HUES6 (cell line): ENCODE measurements at regions not wholly inside any gene's neighbourhood (a gene's known extent, or its start where the extent isn't known, plus 50 kb on each side); places are given as distances from the start of the nearest gene placed in this dataset.

ENCODE experiments used
- H3K27ac ChIP-seq: 2 replicates; pipeline ENCODE4 v1.7.0; 2013; ENCODE audit warnings: low read depth, mild to moderate bottlenecking, low read length, inconsistent platforms
- H3K27me3 ChIP-seq: 2 replicates; pipeline ENCODE4 v1.6.1; 2013; ENCODE audit warnings: low read length; ENCODE audit not compliant: control insufficient read depth, insufficient read depth
- H3K36me3 ChIP-seq: 2 replicates; pipeline ENCODE4 v1.6.1; 2013; ENCODE audit warnings: low read length; ENCODE audit not compliant: control insufficient read depth, insufficient read depth
- H3K4me1 ChIP-seq: 2 replicates; pipeline ENCODE4 v1.6.1; 2013; ENCODE audit warnings: low read length; ENCODE audit not compliant: control insufficient read depth, insufficient read depth
- H3K4me3 ChIP-seq: 2 replicates; pipeline ENCODE4 v1.5.1; 2013; ENCODE audit warnings: low read depth, low read length
- H3K9ac ChIP-seq: one replicate; pipeline ENCODE4 v1.6.1; 2013; ENCODE audit warnings: mild to moderate bottlenecking, low read length
- H3K9me3 ChIP-seq: 2 replicates; pipeline ENCODE4 v1.6.1; 2013; ENCODE audit warnings: low read depth, low read length; ENCODE audit not compliant: control insufficient read depth, insufficient read depth

DNA sequence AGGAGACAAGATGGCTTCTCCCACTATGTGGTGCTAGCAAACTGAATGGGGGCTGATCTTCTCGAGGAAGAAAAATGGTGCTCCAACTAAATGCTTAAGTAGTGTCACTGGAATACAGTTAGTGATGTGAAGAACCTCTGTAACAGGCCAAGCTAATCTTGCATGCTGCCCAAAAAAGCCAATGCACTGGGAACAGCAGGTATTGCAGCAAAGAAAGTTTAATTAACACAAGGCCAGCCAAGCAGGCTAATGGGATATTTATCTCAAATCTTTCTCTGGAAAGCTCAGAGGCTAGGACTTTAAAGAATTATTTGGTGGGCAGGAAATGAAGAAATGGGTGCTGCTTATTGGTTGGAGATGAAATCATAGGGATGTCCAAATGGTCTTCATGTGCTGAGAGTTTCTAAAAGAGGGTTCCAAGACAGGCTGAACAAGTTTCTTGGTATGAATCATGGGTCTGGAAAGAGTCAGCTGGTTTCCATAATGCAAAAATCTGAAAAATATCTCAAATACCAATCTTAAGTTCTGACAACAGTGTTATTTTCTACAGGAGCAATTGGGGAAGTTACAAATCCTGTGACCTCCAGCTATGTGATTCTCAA lies 1550.5 kb downstream of the SLITRK5 start:
- Histone ChIP-seq H3K4me1 (no peaks in the 10 kb centered on the region), H3K36me3 (no peaks in the 10 kb centered on the region), H3K4me3 (no peak overlapping the region), H3K27ac (no peak overlapping the region), H3K9me3 (peaks cover 17% of the 10 kb centered on the region), H3K27me3 (no peaks in the 10 kb centered on the region), H3K9ac (no peak overlapping the region)

DNA sequence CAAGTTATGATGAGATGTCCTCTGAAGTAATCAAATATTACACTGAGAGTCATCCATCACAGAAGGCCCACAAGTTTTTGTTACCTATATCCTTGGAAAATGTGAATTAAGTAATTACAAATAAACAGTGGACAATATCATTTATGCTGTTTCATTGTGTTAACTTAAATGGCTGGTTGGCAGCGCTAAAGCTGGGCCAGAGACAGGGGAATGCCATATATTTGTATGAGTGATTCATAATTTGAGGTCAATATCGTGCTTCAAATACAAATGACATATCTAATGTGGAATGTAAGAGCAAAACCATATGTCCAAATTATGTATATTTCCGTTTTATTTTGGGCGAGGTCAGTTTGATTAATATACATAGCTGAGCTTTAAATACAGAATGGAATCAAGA lies 1556.2 kb downstream of the SLITRK5 start:
- Histone ChIP-seq H3K27me3 (no peaks in the 10 kb centered on the region), H3K4me3 (no peak overlapping the region), H3K27ac (no peak overlapping the region), H3K9me3 (peaks cover 3% of the 10 kb centered on the region; the same call in 1 of the 2 replicates), H3K9ac (no peak overlapping the region), H3K4me1 (no peaks in the 10 kb centered on the region), H3K36me3 (no peaks in the 10 kb centered on the region)

DNA sequence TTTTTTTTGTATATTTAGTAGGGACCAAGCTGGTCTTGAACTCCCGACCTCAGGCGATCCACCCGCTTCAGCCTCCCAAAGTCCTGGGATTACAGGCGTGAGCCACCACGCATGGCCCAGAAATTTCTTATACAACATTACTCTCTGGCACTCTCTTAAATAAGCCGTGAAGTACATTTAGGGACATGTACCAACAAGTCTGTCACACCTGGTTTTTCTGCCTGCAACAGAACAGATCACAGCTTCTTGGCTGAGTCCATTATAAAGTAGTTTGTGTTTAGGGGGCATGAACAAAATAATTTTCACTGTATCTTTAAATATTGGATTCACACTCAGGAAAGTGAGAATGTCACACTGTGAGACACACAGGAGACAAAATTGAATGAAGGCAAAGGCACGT lies 1567.3 kb downstream of the SLITRK5 start:
- H3K9me3 ChIP-seq: no peaks in the 10 kb centered on the region
- H3K36me3 ChIP-seq: no peaks in the 10 kb centered on the region
- H3K4me1 ChIP-seq: no peaks in the 10 kb centered on the region
- no peak overlapping the region for H3K9ac ChIP-seq
- H3K4me3 ChIP-seq: no peak overlapping the region
- no peaks in the 10 kb centered on the region for H3K27me3 ChIP-seq
- H3K27ac ChIP-seq: no peak overlapping the region

DNA sequence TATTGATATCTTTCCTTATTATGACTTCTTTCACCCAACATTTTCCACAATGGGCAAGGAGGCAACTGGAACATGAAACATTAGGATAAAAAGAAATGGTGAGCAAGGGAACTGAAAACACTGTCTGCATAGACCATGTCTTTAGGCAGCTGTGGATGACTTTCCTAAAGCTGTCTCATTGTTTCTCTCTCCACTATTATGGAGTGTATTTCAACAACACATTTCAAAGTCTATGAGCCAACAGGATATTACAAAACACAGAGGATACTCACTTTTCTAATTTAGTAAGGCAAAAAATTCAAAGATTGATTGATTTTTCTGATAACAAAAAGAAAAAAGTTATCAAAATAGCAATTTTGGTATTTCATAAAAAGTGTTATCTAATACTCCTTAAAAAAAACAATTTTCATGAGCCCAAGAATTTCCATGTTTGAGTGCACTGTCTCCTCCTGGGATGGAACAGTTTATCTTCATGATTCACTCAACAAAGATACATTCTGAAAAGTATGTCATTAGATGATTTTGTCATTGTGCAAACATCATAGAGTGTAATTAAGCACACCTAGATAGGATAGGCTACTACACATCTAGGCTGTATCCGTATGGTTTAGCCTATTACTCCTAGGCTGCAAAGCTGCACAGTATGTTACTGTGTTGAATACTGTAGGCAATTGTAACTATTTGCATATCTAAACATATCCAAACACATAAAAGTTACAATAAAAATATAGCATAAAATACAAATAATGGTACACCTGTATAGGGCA lies 1568.4 kb downstream of the SLITRK5 start:
- Histone ChIP-seq H3K36me3 (no peaks in the 10 kb centered on the region), H3K27ac (no peak overlapping the region), H3K4me3 (no peak overlapping the region), H3K27me3 (no peaks in the 10 kb centered on the region), H3K9ac (no peak overlapping the region), H3K9me3 (no peaks in the 10 kb centered on the region), H3K4me1 (no peaks in the 10 kb centered on the region)

DNA sequence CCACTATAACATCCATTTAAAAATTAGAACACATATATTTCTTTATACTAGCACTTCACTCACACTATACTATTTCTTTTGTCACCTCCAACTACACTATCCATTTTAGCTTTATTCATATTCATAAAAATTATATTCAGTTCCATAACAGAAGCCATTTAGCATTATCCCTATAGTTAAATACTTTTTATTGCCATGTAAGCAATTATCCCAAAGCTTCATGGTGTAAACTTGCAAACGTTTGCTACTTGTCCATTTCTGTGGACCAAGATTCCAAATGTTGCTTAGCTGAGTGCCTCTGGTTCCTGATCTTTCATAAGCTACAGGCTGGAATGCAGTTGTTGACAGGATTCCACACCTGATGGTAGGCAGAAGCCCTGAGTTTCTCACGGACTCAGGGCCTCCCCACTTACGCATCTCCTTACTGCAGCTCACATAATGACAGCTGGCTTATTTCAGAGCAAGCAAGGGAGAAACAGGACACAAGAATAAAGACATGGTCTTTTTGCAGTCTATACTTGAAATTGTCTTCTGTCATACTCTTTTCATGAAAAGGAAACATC lies 1584.8 kb downstream of the SLITRK5 start:
- H3K9me3 ChIP-seq: peaks cover 6% of the 10 kb centered on the region
- no peak overlapping the region for H3K9ac ChIP-seq
- no peak overlapping the region for H3K4me3 ChIP-seq
- no peaks in the 10 kb centered on the region for H3K4me1 ChIP-seq
- no peak overlapping the region for H3K27ac ChIP-seq
- no peaks in the 10 kb centered on the region for H3K27me3 ChIP-seq
- H3K36me3 ChIP-seq: no peaks in the 10 kb centered on the region

DNA sequence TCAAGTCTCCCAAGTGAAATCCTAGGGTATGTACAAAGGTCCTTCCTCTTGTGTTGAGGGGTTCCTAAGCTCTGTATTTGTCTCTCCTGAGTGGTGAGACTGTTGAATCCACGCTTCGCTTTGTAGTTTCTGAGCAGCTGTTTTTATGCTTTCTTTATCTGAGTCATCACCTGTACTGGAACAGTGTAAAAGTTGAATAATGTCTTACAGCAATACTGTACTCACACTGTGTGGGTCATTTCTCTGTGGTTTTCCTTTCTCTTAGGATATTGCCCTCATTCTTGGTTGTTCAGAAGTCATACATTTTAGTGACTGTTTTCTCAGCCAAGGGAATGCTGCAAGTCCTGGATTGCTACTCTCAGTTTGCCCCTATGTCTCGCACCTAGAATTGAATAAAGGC lies 1596.6 kb downstream of the SLITRK5 start:
- Histone ChIP-seq H3K4me1 (no peaks in the 10 kb centered on the region), H3K27me3 (no peaks in the 10 kb centered on the region), H3K9ac (no peak overlapping the region), H3K36me3 (no peaks in the 10 kb centered on the region), H3K27ac (no peak overlapping the region), H3K4me3 (no peak overlapping the region), H3K9me3 (0 out of 2 replicates have a peak, but pooled peaks cover 3% of the 10 kb centered on the region)

DNA sequence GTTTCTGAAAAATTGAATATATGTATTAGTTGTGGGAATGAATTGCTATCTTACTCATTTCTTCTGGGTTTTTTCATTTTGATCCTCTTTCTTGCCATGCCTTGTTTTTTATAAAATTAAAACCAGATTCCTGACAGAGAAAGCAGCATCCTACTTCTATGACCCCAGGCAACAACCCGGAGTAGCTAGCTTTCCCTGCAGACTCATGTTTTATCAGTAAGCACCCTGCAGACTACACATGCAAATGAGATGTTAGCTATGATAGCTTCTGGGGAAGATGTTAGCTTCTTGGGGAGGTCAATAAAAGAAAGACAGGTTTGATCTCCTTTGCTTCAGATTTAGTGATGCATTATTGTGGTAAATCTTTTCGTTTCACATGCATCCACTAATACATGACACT lies 1598.6 kb downstream of the SLITRK5 start:
- H3K27ac ChIP-seq: no peak overlapping the region
- no peak overlapping the region for H3K9ac ChIP-seq
- H3K27me3 ChIP-seq: no peaks in the 10 kb centered on the region
- H3K4me3 ChIP-seq: no peak overlapping the region
- H3K9me3 ChIP-seq: no peaks in the 10 kb centered on the region
- H3K4me1 ChIP-seq: no peaks in the 10 kb centered on the region
- no peaks in the 10 kb centered on the region for H3K36me3 ChIP-seq

DNA sequence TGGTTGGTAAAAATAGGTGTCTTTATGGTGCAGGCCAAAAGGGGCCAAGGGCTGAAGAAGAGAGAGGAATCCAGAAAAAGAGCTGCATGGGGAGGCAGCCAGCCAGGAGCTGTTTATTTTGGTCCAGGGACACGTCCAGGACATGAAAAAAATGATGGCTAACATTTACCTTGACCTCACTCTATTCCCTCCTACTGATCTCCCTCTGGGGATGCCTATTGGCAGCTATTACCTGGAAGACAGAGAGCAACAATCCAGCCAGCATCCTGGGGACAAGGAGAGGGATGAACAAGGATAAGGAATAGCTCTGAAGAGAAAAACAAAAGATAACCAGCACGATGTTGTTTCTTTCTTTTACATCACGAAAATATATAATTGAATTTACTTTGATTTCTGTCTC lies 1599.6 kb downstream of the SLITRK5 start:
- no peak overlapping the region for H3K9ac ChIP-seq
- no peaks in the 10 kb centered on the region for H3K9me3 ChIP-seq
- H3K4me1 ChIP-seq: no peaks in the 10 kb centered on the region

DNA sequence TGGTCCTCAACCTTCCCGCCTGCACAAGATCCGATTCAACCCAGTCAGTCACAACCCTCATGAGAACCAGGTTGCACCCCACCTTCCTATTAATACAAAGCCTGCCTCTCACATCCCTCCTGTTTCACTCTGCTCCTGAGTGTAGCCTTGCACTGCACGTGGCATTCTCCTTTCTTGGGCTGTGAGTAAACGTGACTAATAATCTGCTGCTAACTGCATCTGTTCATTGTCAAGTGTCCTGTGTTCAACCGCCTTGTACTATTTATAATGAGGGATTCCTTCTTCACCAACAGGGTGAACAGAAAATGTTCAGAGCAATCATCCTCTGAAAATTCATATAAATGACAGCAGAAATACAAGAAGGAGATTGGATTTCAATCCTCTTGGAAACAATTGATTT lies 1608.2 kb downstream of the SLITRK5 start:
- H3K4me3 ChIP-seq: no peak overlapping the region
- no peaks in the 10 kb centered on the region for H3K4me1 ChIP-seq
- H3K36me3 ChIP-seq: no peaks in the 10 kb centered on the region
- no peaks in the 10 kb centered on the region for H3K9me3 ChIP-seq
- no peak overlapping the region for H3K27ac ChIP-seq
- no peak overlapping the region for H3K9ac ChIP-seq
- no peaks in the 10 kb centered on the region for H3K27me3 ChIP-seq

More for the DNA sequence above, 1599.6 kb downstream of the SLITRK5 start:
- Histone ChIP-seq H3K36me3 (no peaks in the 10 kb centered on the region), H3K4me3 (no peak overlapping the region), H3K27ac (no peak overlapping the region), H3K27me3 (no peaks in the 10 kb centered on the region)

DNA sequence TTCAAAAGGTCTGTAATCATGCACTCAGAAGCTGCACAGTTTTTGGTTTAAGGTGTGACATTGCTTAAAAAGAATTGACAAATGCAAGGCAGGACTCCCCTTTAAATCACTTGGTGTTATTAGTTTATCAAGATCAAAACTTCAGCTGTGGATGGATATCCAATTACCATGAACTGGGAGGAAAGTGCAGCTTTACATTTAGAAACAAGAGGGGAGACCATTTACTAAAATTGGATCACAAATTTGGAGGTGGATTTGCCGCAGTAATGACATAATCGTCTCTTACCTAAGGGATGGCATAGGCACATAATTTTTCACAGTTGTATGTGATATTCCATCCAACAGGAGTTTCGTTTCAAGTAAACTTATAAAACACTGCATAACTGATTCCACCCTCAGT lies 1610.2 kb downstream of the SLITRK5 start:
- H3K4me1 ChIP-seq: no peaks in the 10 kb centered on the region
- no peaks in the 10 kb centered on the region for H3K9me3 ChIP-seq
- no peak overlapping the region for H3K27ac ChIP-seq
- no peaks in the 10 kb centered on the region for H3K27me3 ChIP-seq
- no peaks in the 10 kb centered on the region for H3K36me3 ChIP-seq
- H3K4me3 ChIP-seq: no peak overlapping the region
- no peak overlapping the region for H3K9ac ChIP-seq

DNA sequence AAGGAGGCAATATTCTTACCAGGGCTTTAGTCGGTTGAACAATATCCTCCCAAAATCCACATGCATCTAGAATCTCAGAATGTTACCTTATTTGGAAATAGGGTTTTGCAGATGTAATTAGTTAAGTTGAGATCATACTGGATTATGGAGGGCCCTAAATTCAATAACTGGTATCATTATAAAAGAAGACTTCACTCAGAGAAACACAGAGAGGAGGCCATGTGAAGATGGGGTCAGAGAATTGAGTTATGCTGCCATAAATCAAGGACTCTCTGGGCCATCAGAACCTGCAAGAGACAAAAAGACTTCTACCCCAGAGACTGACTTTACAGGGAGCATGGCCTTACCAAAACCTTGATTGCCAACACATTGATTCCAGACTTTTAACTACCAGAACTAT lies 1611.1 kb downstream of the SLITRK5 start:
- H3K9ac ChIP-seq: no peak overlapping the region
- H3K9me3 ChIP-seq: peaks cover 6% of the 10 kb centered on the region; the same call in 1 of the 2 replicates
- H3K4me3 ChIP-seq: no peak overlapping the region
- no peaks in the 10 kb centered on the region for H3K4me1 ChIP-seq
- H3K36me3 ChIP-seq: no peaks in the 10 kb centered on the region
- H3K27ac ChIP-seq: no peak overlapping the region
- H3K27me3 ChIP-seq: no peaks in the 10 kb centered on the region
